H9 (cell line): ENCODE measurements at regions not wholly inside any gene's neighbourhood (a gene's known extent, or its start where the extent isn't known, plus 50 kb on each side); places are given as distances from the start of the nearest gene placed in this dataset.

ENCODE experiments used
- DNase-seq: peaks from one replicate; pipeline ENCODE4 v3.0.0-alpha.2; 2017
- H2AFZ ChIP-seq: one replicate; pipeline ENCODE4 v1.6.1; 2013; ENCODE audit warnings: mild to moderate bottlenecking, low read length, control low read depth, moderate library complexity
- H2AK5ac ChIP-seq: 2 replicates; pipeline ENCODE4 v1.6.1; 2013; ENCODE audit warnings: low read length, control low read depth, mixed read lengths; ENCODE audit not compliant: insufficient read length
- H2BK120ac ChIP-seq: one replicate; pipeline ENCODE4 v1.6.1; 2013; ENCODE audit warnings: low read depth, mild to moderate bottlenecking, low read length, control low read depth, inconsistent platforms; ENCODE audit not compliant: poor library complexity, severe bottlenecking
- H2BK12ac ChIP-seq: 2 replicates; pipeline ENCODE4 v1.6.1; 2013; ENCODE audit warnings: low read length, control low read depth, mixed read lengths, low read depth; ENCODE audit not compliant: insufficient read length
- H2BK15ac ChIP-seq: 2 replicates; pipeline ENCODE4 v1.6.1; 2013; ENCODE audit warnings: low read depth, low read length, control low read depth
- H2BK20ac ChIP-seq: one replicate; pipeline ENCODE4 v1.6.1; 2013; ENCODE audit warnings: low read depth, mild to moderate bottlenecking, low read length, control low read depth, inconsistent platforms; ENCODE audit not compliant: poor library complexity, severe bottlenecking
- H2BK5ac ChIP-seq: 2 replicates; pipeline ENCODE4 v1.6.1; 2013; ENCODE audit warnings: low read length, control low read depth, mixed read lengths; ENCODE audit not compliant: insufficient read length
- H3K14ac ChIP-seq: 2 replicates; pipeline ENCODE4 v1.6.1; 2013; ENCODE audit warnings: low read length, control low read depth; ENCODE audit not compliant: insufficient read depth
- H3K18ac ChIP-seq: 2 replicates; pipeline ENCODE4 v1.6.1; 2013; ENCODE audit warnings: low read depth, mild to moderate bottlenecking, mixed read lengths, low read length, control low read depth; ENCODE audit not compliant: insufficient read length
- H3K23ac ChIP-seq: 2 replicates; pipeline ENCODE4 v1.6.1; 2013; ENCODE audit warnings: low read length, control low read depth, mixed read lengths, low read depth; ENCODE audit not compliant: insufficient read length
- H3K23me2 ChIP-seq: 2 replicates; pipeline ENCODE4 v1.6.1; 2013; ENCODE audit warnings: low read depth, mild to moderate bottlenecking, mixed read lengths, low read length, control low read depth; ENCODE audit not compliant: insufficient read length, poor library complexity, severe bottlenecking
- H3K27ac ChIP-seq: 2 replicates; pipeline ENCODE4 v1.5.1; 2013; ENCODE audit warnings: low read length, control low read depth, mixed read lengths, low read depth; ENCODE audit not compliant: insufficient read length
- H3K27me3 ChIP-seq: 2 replicates; pipeline ENCODE4 v1.6.1; 2013; ENCODE audit warnings: low read length, control low read depth, inconsistent platforms; ENCODE audit not compliant: insufficient read depth
- H3K4ac ChIP-seq: 2 replicates; pipeline ENCODE4 v1.6.1; 2013; ENCODE audit warnings: low read depth, mild to moderate bottlenecking, control low read depth, inconsistent platforms, low read length, moderate library complexity
- H3K4me1 ChIP-seq: 2 replicates; pipeline ENCODE4 v1.6.1; 2013; ENCODE audit warnings: low read length, control low read depth, inconsistent platforms; ENCODE audit not compliant: insufficient read depth
- H3K4me2 ChIP-seq: 2 replicates; pipeline ENCODE4 v1.6.1; 2013; ENCODE audit warnings: low read length, control low read depth, mixed read lengths; ENCODE audit not compliant: insufficient read length, insufficient read depth
- H3K56ac ChIP-seq: 2 replicates; pipeline ENCODE4 v1.6.1; 2013; ENCODE audit warnings: low read depth, mild to moderate bottlenecking, mixed read lengths, low read length, control low read depth; ENCODE audit not compliant: insufficient read length
- H3K79me1 ChIP-seq: 2 replicates; pipeline ENCODE4 v1.6.1; 2013; ENCODE audit warnings: low read depth, mild to moderate bottlenecking, moderate library complexity, low read length, control low read depth, inconsistent platforms; ENCODE audit not compliant: insufficient read depth, poor library complexity, severe bottlenecking
- H3K79me2 ChIP-seq: 2 replicates; pipeline ENCODE4 v1.6.1; 2013; ENCODE audit warnings: low read length, control low read depth, inconsistent platforms; ENCODE audit not compliant: insufficient read depth
- H3K9ac ChIP-seq: 2 replicates; pipeline ENCODE4 v1.6.1; 2013; ENCODE audit warnings: low read length, control low read depth, mixed read lengths; ENCODE audit not compliant: insufficient read length; ENCODE audit errors: extremely low read depth
- H3K9me3 ChIP-seq: one replicate; pipeline ENCODE4 v1.6.1; 2013; ENCODE audit warnings: low read depth, low read length, inconsistent platforms; ENCODE audit not compliant: control insufficient read depth
- H3T11ph ChIP-seq: one replicate; pipeline ENCODE4 v1.6.1; 2013; ENCODE audit warnings: mild to moderate bottlenecking, low read length, control low read depth, inconsistent platforms
- H4K20me1 ChIP-seq: one replicate; pipeline ENCODE4 v1.6.1; 2013; ENCODE audit not compliant: control insufficient read depth, insufficient read length, insufficient read depth
- H4K5ac ChIP-seq: 2 replicates; pipeline ENCODE4 v1.6.1; 2013; ENCODE audit warnings: low read depth, mild to moderate bottlenecking, mixed read lengths, low read length, control low read depth; ENCODE audit not compliant: insufficient read length
- H4K8ac ChIP-seq: replicated peaks from 2 replicates; pipeline ENCODE4 v1.6.1; 2013; ENCODE audit warnings: low read length, control low read depth, mixed read lengths, low read depth; ENCODE audit not compliant: insufficient read length
- H4K91ac ChIP-seq: 2 replicates; pipeline ENCODE4 v1.6.1; 2013; ENCODE audit warnings: low read depth, mild to moderate bottlenecking, moderate library complexity, mixed read lengths, low read length, control low read depth; ENCODE audit not compliant: insufficient read length
- H3K27ac Mint-ChIP-seq, 3 experiments: 2 replicates in 2 of 3; 3 replicates in 1 of 3; pipeline ENCODE4 v1.8.0; 2020 to 2021; ENCODE audit warnings: mixed read lengths in 3 of 3, mild to moderate bottlenecking in 1 of 3, moderate library complexity in 1 of 3
- H3K27me3 Mint-ChIP-seq: 2 replicates; pipeline ENCODE4 v1.8.0; 2021; ENCODE audit warnings: low read depth, mild to moderate bottlenecking, moderate library complexity, mixed read lengths
- H3K36me3 Mint-ChIP-seq, 3 experiments: 2 replicates in 2 of 3; 3 replicates in 1 of 3; pipeline ENCODE4 v1.8.0; 2020 to 2021; ENCODE audit warnings: low read depth in 3 of 3, mixed read lengths in 3 of 3; ENCODE audit not compliant: insufficient read depth in 1 of 3
- H3K4me1 Mint-ChIP-seq, 2 experiments: 2 replicates each; pipeline ENCODE4 v1.8.0; 2020; ENCODE audit warnings: mixed read lengths in 2 of 2
- H3K4me3 Mint-ChIP-seq, 2 experiments: 2 replicates in 1 of 2; 3 replicates in 1 of 2; pipeline ENCODE4 v1.8.0; 2020 to 2021; ENCODE audit warnings: mild to moderate bottlenecking in 2 of 2, mixed read lengths in 2 of 2, moderate library complexity in 1 of 2
- H3K9me3 Mint-ChIP-seq, 2 experiments: 2 replicates in 1 of 2; 3 replicates in 1 of 2; pipeline ENCODE4 v1.8.0; 2020; ENCODE audit warnings: mild to moderate bottlenecking in 2 of 2, mixed read lengths in 2 of 2, moderate library complexity in 1 of 2
- WGBS: extraction: QIAGEN DNeasy Blood & Tissue Kit; methylation state at CpG from one replicate; pipeline ENCODE4 v1.1.7; 2013; ENCODE audit warnings: missing lambda C conversion rate, low lambda C conversion rate, mixed read lengths; ENCODE audit not compliant: insufficient read length; ENCODE audit errors: extremely low coverage; 5-methylcytosine and 5-hydroxymethylcytosine counted together
- TF ChIP-seq, protein P1 (sequence below): fragments of 200-600 bp; sonication (generic); conservative IDR thresholded peaks from 3 replicates; pipeline ENCODE4 v1.8.0; 2021; ENCODE audit warnings: antibody characterized with exemption, mild to moderate bottlenecking

DNA sequence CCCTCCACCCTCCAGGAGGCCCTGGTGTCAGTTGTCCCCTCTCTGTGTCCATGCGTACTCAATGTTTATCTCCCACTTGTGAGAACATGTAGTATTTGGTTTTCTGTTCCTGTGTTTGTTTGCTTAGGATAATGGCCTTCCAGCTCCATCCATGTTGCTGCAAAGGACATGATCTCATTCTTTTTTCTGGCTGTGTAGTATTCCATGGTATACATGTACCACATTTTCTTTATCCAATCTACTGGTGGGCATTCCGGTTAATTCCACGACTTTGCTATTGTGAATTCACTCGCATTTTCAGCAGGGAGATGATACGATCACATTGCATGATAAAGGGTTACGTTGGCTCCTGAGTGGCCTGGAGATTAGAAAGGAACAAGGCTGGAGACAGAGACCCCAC lies 286.2 kb downstream of the FOXL1 start:
- Histone ChIP-seq H3K79me1 (no peaks in the 10 kb centered on the region), H4K5ac (no peak overlapping the region), H3K4me1 (no peaks in the 10 kb centered on the region), H2AK5ac (no peak overlapping the region), H3K79me2 (no peaks in the 10 kb centered on the region), H2BK120ac (no peak overlapping the region), H3T11ph (no peak overlapping the region), H3K23ac (no peak overlapping the region), H3K23me2 (no peaks in the 10 kb centered on the region), H2AFZ (no peak overlapping the region), H4K91ac (no peak overlapping the region), H2BK15ac (no peak overlapping the region), H2BK12ac (no peak overlapping the region), H3K14ac (no peak overlapping the region), H3K18ac (no peak overlapping the region), H3K4me2 (no peak overlapping the region), H4K20me1 (no peaks in the 10 kb centered on the region), H3K27me3 (no peaks in the 10 kb centered on the region), H3K9ac (no peak overlapping the region), H4K8ac (no peak overlapping the region), H3K27ac (no peak overlapping the region), H3K9me3 (peaks cover 8% of the 10 kb centered on the region), H2BK20ac (no peak overlapping the region), H3K56ac (no peak overlapping the region), H3K4ac (no peak overlapping the region), H2BK5ac (no peak overlapping the region)
- H3K9me3 Mint-ChIP-seq = peaks cover 4% of the 10 kb centered on the region in 2 experiments; a peak in 3 of 5 replicates
- WGBS = no CpG with 5 or more reads among the region's 6 CpGs
- H3K27me3 Mint-ChIP-seq = peaks cover 4% of the 10 kb centered on the region; the same call in 1 of the 2 replicates
- no peak for DNase-seq
- H3K4me3 Mint-ChIP-seq = no peak overlapping the region
- TF ChIP-seq, protein P1, sequence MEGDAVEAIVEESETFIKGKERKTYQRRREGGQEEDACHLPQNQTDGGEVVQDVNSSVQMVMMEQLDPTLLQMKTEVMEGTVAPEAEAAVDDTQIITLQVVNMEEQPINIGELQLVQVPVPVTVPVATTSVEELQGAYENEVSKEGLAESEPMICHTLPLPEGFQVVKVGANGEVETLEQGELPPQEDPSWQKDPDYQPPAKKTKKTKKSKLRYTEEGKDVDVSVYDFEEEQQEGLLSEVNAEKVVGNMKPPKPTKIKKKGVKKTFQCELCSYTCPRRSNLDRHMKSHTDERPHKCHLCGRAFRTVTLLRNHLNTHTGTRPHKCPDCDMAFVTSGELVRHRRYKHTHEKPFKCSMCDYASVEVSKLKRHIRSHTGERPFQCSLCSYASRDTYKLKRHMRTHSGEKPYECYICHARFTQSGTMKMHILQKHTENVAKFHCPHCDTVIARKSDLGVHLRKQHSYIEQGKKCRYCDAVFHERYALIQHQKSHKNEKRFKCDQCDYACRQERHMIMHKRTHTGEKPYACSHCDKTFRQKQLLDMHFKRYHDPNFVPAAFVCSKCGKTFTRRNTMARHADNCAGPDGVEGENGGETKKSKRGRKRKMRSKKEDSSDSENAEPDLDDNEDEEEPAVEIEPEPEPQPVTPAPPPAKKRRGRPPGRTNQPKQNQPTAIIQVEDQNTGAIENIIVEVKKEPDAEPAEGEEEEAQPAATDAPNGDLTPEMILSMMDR = no peak
- no peaks in the 10 kb centered on the region for H3K4me1 Mint-ChIP-seq
- H3K36me3 Mint-ChIP-seq = no peaks in the 10 kb centered on the region; a peak in 1 of 7 replicates
- no peak overlapping the region for H3K27ac Mint-ChIP-seq
